ENCODE measurements at regions not wholly inside any gene's neighbourhood (a gene's known extent, or its start where the extent isn't known, plus 50 kb on each side); places are given as distances from the start of the nearest gene placed in this dataset.

GRCh38 chr14:86331341-86331740 lies 801.4 kb downstream of the FLRT2 start:
- no peak for TF ChIP-seq CTCF (conservative IDR thresholded peaks at IDR 0.05)
- TF ChIP-seq EZH2 (IDR thresholded peaks at IDR 0.05; ENCODE audit: low read depth) = no peak

Data from PC-9 (cell line).